GM18909 (cell line): ENCODE measurements at regions not wholly inside any gene's neighbourhood (a gene's known extent, or its start where the extent isn't known, plus 50 kb on each side); places are given as distances from the start of the nearest gene placed in this dataset.
"Not testable (repeated sequence)": the region's sequence is repeated elsewhere in the genome, so short reads cannot be mapped to it uniquely, and the experiment has no call there.

Experiments used
- ATAC-seq: cut with Tn5 transposase; IDR thresholded peaks from one replicate; pipeline ENCODE4 v1.9.1; 2021; ENCODE audit warnings: mild to moderate bottlenecking; ENCODE audit not compliant: unreplicated experiment, poor library complexity

DNA sequence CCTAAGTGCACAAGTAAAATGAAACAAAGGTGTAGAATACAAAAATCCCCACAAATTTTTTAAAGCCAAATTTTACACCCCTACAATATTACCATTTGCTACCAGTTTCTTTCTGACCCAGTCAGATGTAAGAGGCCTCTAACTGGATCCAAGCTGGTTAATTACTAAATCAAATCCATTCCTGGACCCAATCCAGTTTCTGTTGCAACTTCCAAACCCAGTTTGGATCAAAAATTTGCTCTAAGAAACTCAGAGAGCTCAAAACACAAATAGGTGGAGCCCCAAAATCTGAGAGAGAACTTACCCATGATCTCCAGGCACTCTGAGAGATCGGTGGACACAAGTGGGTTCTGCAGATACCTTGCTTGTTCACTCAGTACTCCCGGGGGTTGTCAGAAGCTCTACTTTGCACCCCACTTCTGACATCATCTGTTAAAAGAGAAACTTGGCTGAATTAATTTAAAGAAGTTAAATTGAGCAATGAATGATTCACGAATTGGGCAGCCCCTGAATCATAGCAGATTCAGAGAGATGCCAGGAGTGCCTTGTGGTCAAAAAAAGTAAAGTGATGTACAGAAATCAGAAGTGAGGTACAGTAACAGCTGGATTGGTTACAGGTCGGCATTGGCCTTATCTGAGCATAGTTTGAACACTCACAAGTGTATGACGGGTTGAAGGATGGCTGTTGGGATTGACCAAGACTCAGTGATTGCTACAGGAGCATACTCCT lies 448.0 kb downstream of the KCNT2 start:
- ATAC-seq = no peak

DNA sequence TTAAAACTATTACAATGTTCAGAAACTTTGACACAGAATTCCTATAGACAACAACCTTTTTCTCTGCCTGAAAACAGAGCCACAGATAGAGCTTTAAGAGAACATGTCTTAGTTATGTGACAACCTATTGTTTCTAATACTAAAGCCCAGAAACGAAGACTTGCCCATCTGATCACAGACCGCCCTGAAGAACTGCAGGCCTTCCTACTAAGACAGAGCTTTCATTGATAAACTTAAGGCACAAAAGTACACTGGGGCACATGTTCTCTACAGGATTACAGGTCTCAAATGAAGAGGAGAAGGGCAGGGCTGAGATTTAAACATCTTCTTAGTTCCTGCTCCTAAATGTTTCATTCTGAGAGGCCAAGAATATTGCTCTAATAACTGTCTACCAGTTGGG lies 452.7 kb downstream of the KCNT2 start:
- ATAC-seq = no peak

DNA sequence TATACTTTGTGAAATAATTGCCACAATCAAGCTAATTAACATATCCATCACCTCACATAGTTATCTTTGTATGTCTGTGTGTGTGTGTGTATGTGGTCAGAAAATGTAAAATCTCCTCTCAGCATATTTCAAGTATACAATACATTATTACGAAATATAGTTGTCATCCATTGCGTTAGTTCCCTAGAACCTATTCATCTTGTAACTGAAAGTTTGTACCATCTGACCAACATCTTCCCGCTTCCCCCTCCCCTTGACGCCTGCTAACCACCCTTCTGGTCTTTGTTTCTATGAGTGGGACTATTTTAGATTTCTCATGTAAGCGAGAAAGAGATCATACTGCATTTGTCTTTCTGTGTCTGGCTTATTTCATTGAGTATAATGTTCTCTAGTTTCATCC lies 455.3 kb downstream of the KCNT2 start:
- ATAC-seq = no peak

DNA sequence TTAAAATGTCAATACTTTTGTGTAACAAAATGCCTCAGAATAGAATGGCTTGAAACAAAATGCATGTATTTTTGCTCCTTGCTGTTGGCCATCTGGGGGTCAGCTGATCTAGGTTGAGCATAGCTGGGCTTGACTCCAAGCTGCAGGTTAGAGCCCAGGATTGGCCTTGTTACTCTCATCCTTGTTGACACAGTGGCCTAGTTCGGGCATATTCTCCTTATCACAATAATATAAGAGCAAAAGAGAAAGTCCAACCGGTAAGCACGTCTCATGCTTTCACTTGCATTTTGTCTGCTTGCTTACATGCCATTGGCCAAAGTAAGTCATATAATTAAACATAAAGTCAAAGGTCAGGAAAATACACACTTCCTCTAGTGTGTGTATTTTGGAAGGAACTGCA lies 456.2 kb downstream of the KCNT2 start:
- ATAC-seq = no peak

DNA sequence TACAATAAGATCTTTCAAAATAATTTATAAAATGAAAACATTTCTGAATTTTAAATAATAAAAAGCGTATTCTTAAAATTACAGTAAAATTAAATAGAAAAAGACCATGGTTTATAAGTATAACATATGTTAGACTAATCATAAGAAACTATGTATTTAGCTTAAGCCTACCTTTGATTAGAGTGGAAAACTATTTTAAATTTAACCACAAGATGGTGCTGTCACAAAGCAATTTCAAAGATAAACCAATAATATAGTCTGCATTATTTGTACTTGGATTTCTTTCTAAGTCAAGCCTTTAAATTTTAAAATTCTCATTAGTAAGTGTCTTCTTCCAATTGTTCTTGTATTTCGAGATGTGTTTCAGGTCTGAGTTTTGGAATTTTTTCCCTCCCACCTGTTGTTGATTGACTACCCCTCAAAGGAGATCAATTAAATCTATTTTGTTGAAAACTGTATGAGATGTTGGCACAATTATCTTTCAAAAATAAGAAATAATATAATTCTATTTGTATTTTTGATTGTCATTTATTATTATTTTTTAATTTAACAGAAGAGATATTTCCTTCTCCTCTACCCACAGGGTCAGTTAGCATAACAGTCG lies 459.8 kb downstream of the KCNT2 start:
- ATAC-seq = peak; percentile 49

DNA sequence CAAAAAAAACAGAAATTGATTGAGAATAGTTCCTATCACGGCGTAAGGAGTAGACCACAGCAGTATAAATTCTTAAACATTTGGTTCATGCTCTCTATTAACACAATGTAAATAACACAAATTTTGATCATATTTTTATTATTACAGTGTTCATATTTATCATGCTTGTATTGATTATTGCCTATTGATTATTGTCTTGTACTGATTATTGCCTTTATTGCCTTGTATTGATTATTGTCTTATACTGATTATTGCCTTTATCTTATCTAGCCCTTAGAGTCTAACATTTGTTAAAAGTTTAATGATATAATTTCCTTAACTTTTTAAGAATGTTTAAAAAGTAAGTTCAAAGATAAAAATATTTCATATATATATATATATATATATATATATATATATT lies 460.7 kb downstream of the KCNT2 start:
- ATAC-seq = no peak

DNA sequence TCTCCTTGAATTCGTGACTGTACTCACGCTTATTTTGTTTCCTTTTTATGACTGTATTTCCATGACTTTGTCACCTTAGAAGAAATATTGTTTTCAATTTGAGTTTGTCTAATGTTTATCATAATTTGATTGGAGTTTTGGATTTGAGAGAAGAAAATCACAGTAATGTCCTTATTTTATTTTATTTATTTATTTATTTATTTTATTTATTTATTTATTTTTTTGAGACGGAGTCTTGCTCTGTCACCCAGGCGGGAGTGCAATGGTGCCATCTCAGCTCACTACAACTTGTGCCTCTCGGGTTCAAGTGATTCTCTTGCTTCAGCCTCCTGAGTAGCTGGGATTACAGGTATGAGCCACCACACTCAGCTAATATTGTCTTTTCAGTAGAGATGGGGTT lies 463.1 kb downstream of the KCNT2 start:
- not testable (repeated sequence) for ATAC-seq

- ATAC-seq = no peak
Observed at GRCh38 chr1:196144588-196144987, 463.7 kb downstream of the KCNT2 start.

DNA sequence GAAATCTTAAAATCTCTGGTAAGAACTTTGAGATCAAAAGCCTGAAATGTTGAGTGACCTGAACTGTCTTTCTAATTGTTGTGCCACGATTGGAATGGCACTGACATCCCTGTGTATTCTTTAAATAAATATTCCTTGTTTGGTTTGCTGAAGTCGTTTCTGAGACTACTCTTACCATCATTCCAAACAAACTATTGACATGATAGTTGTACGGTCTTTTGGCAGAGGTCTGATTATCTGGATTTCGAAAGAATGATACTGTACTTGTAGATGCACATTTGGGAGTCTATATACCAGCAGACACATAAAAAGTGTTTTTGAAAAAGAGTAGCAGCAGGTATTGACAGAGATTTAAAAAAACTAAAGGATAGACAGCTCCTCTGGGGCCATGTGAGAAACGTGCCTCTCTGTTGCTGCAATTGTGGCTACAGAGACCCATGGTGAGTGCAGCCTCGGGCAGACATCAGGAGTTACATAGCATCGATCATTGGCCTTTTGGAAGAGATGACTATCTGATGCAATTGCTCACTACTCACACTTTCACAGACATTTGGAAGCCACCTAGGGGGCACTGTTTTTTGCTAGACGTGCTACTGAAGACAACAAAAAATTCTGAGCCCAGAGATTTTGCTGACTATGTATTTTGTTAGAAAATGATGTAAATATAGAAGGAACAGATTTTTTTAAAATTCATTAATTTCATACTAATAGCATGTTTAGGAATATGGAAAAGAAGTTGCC lies 464.5 kb downstream of the KCNT2 start:
- ATAC-seq = no peak

DNA sequence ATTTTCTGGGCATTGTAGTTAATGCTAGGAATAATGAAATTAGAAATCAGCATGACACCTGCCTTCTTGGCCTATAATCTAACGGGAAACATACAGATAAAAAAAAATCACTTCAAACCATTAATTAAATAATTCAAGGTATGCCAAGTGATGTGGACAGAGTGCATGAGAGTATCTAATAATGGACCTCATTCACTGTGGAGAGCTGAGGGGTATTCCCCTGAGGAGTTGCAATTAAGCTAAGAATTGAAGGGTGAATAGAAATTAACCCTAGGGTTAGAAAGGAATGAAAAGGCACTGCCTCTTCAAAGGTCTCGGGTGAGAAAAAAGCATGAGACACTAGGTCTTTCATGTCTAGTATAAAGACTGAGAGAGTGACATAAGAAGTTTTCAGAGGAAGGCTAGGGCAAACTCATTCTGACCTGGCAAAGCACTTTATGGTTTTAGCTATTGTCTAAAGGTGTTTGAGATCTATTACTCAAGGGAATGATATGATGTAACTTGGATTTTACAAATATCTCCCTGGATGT lies 466.1 kb downstream of the KCNT2 start:
- ATAC-seq = no peak

DNA sequence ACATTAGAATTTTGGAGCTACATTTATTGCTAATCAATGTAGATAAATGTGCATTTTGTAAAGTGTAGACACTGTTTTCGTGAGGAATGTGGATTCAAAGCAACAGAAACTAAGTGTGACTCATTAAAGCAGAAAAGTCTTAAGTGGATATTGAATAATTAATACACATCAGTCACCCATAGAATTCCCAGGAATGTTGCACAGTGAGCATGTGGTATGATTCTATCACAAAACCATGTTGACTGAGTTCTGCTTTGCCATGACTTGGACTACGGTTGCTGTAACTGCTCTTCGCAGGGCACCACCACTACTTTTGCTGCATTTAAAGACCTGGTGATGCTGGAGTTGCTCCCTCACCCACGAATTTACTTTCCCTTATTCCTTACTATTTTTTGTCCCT lies 471.8 kb downstream of the KCNT2 start:
- ATAC-seq = no peak

- ATAC-seq = no peak
Observed at GRCh38 chr1:196131691-196132090, 476.5 kb downstream of the KCNT2 start.

- ATAC-seq = no peak
Observed at GRCh38 chr1:196128835-196129234, 479.4 kb downstream of the KCNT2 start.

DNA sequence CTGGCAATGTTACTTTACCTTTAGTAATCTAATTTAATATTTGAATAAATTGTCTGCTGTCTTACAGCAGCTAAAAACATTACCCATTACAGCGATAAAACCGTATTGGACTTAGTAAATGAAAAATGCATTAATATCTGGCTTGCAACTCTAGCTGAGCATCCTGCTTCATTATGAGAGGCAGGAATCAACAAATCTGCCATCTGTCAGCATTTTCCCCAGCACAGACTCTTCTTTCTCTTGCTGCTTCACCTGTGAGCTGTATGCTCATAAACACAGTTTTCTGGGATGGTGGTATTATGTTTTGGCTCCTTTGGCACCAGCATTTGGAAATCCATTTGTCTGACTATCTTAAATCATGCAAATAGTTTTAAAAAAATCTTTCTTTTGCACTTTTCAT lies 487.1 kb downstream of the KCNT2 start:
- no peak for ATAC-seq

DNA sequence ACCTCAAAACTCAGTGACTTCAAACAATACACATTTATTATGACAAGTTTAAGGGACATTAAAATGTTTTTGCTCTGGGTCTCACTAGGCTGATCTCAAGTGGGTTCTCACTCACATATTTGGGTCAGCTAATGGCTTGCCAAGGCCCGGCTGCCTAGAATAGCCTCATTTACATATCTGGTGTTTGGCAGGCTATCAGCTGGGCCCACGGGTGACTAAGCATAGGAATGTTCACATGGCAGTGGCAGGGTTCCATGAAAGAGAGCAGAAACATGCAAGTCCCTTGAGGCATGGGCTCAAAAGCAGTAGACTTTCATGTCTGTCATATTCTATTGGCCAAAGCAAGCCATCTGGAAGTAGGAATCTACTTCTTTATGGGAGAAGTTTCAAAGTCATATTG lies 492.6 kb downstream of the KCNT2 start:
- ATAC-seq = no peak

- no peak for ATAC-seq
Observed at GRCh38 chr1:196114193-196114592, 494.0 kb downstream of the KCNT2 start.

DNA sequence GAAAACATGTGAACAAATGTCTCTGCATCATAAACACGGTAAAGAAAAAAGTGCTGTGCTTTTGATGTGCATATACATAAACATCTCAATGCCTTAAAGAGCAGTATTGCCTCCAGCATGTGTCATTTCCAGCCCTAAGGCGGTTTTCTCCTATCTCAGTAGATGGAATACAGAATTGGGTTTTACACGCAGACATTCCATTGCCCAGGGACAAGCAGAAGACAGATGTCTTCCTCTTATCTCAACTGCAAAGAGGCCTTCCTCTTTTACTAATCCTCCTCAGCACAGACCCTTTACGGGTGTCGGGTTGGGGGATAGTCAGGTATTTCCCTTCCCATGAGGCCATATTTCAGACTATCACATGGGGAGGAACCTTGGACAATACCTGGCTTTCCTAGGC lies 499.2 kb downstream of the KCNT2 start:
- ATAC-seq = not testable (repeated sequence)

GRCh38 chr1:196105901-196106300 lies 502.3 kb downstream of the KCNT2 start:
- ATAC-seq = no peak

GRCh38 chr1:196102826-196103225 lies 505.4 kb downstream of the KCNT2 start:
- no peak for ATAC-seq

DNA sequence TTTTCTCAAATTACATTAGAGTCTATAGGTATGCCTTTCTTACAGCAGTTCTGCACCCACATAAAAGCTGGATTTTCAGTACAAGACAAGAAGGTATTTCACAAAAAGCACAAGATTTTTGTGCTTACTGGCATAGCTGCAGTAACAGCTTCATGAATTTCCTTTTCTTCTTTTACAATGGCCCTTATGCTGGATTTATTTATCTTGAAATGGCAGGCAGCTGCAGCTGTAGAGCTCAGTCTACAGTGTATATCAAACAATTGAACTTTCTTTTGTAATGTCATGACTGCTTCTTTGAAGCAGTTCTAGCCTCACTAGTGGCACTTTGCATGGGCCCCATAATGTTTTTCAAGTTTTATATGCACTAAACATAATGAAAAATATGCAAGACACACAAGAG lies 510.2 kb downstream of the KCNT2 start:
- ATAC-seq = no peak

DNA sequence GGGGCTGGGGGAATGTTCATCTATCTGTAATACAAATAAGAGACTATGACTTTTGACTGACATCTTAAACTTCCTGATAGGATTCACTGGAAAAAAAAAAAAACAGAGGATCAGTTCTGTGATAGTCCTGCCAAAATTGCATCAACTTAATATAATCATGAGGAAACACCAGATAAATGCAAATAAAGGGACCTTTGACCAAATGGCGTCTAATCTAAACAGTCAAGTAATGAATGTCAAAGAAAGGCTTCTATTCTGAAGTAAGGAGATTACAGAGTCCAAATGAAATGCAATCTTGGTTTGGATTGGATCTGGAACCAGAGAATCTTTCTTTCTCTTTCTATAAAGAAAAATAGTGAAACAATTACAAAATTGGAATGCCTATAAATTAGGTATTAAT lies 513.4 kb downstream of the KCNT2 start:
- ATAC-seq = no peak
